Right atrium auricular region (tissue), 2 donors: ENCODE measurements at regions not wholly inside any gene's neighbourhood (a gene's known extent, or its start where the extent isn't known, plus 50 kb on each side); places are given as distances from the start of the nearest gene placed in this dataset.

ENCODE experiments used
- DNase-seq: peaks from one replicate; pipeline ENCODE4 v3.0.0-alpha.2; 2019; ENCODE audit warnings: low spot score
- H3K27ac ChIP-seq, 2 donors: fragments of 200-600 bp; sonication (generic); 1 replicate in 1 of 2; 2 replicates in 1 of 2; pipeline ENCODE4 v1.5.1; 2016 to 2019
- H3K27me3 ChIP-seq, 2 donors: fragments of 200-600 bp; sonication (generic); one replicate each; pipeline versions ENCODE4 v1.5.1 to v1.6.0; 2017 to 2019
- H3K36me3 ChIP-seq: fragments of 200-600 bp; sonication (generic); one replicate; pipeline ENCODE4 v1.5.1; 2016
- H3K4me1 ChIP-seq, 2 donors: fragments of 200-600 bp; sonication (generic); one replicate each; pipeline versions ENCODE4 v1.5.1 to v1.6.0; 2017 to 2019
- H3K4me3 ChIP-seq, 2 donors: fragments of 200-600 bp; sonication (generic); 1 replicate in 1 of 2; 2 replicates in 1 of 2; pipeline ENCODE4 v1.5.1; 2017 to 2019; ENCODE audit warnings: mild to moderate bottlenecking in 1 of 2, moderate library complexity in 1 of 2
- H3K9me3 ChIP-seq, 2 donors: fragments of 200-600 bp; sonication (generic); one replicate each; pipeline ENCODE4 v1.5.1; 2019
- CTCF ChIP-seq, 2 donors: fragments of 200-600 bp; sonication (generic); IDR thresholded peaks; one replicate each; pipeline ENCODE4 v1.5.1; 2019; ENCODE audit warnings: antibody characterized with exemption in 2 of 2

GRCh38 chr16:66289051-66289680 is 77.3 kb upstream of the CDH5 start:
- DNase-seq: peak; percentile 36
- H3K4me1 ChIP-seq: no peaks in the 10 kb centered on the region
- no peak for TF ChIP-seq CTCF (IDR thresholded peaks at IDR 0.05)
- H3K36me3 ChIP-seq: no peaks in the 10 kb centered on the region
- no peak overlapping the region for H3K4me3 ChIP-seq
- H3K9me3 ChIP-seq: no peaks in the 10 kb centered on the region
- no peak overlapping the region for H3K27ac ChIP-seq
- no peaks in the 10 kb centered on the region for H3K27me3 ChIP-seq

- Histone ChIP-seq H3K9me3 (no peaks in the 10 kb centered on the region), H3K27me3 (no peaks in the 10 kb centered on the region), H3K4me3 (no peak overlapping the region), H3K4me1 (no peaks in the 10 kb centered on the region), H3K36me3 (no peaks in the 10 kb centered on the region), H3K27ac (no peak overlapping the region)
- peak; percentile 44 for DNase-seq
- TF ChIP-seq CTCF (IDR thresholded peaks at IDR 0.05): no peak
Measured at GRCh38 chr16:66287926-66288325, 78.6 kb upstream of the CDH5 start.

- Histone ChIP-seq H3K36me3 (no peaks in the 10 kb centered on the region), H3K27me3 (no peaks in the 10 kb centered on the region), H3K4me1 (no peaks in the 10 kb centered on the region), H3K9me3 (no peaks in the 10 kb centered on the region), H3K27ac (no peak overlapping the region), H3K4me3 (no peak overlapping the region)
- TF ChIP-seq CTCF (IDR thresholded peaks at IDR 0.05): no peak
- DNase-seq: no peak
Measured at GRCh38 chr16:66287416-66287815, 79.1 kb upstream of the CDH5 start.

GRCh38 chr16:66286527-66286926 is 80.0 kb upstream of the CDH5 start:
- Histone ChIP-seq H3K36me3 (no peaks in the 10 kb centered on the region), H3K9me3 (no peaks in the 10 kb centered on the region), H3K4me3 (no peak overlapping the region), H3K4me1 (no peaks in the 10 kb centered on the region), H3K27me3 (no peaks in the 10 kb centered on the region), H3K27ac (no peak overlapping the region)
- TF ChIP-seq CTCF (IDR thresholded peaks at IDR 0.05): no peak
- DNase-seq: no peak

- Histone ChIP-seq H3K27me3 (no peaks in the 10 kb centered on the region), H3K9me3 (peaks cover 0 to 12% of the 10 kb centered on the region in 2 donors), H3K27ac (no peak overlapping the region), H3K36me3 (no peaks in the 10 kb centered on the region), H3K4me1 (no peaks in the 10 kb centered on the region), H3K4me3 (no peak overlapping the region)
- DNase-seq: no peak
- TF ChIP-seq CTCF (IDR thresholded peaks at IDR 0.05): no peak
Measured at GRCh38 chr16:66278604-66279262, 87.8 kb upstream of the CDH5 start.
